DOHH2 (cell line): ENCODE measurements at regions not wholly inside any gene's neighbourhood (a gene's known extent, or its start where the extent isn't known, plus 50 kb on each side); places are given as distances from the start of the nearest gene placed in this dataset.
"Not testable (repeated sequence)": the region's sequence is repeated elsewhere in the genome, so short reads cannot be mapped to it uniquely, and the experiment has no call there.

Experiments used
- H3F3A ChIP-seq: fragments of 200-600 bp; sonication (generic), shearing (Covaris generic); 2 replicates; pipeline ENCODE4 v1.6.0; 2016; ENCODE audit warnings: antibody characterized with exemption, mild to moderate bottlenecking; ENCODE audit not compliant: control insufficient read depth, insufficient read depth
- H3K27ac ChIP-seq: fragments of 200-600 bp; sonication (generic); 2 replicates; pipeline ENCODE4 v1.5.1; 2014; ENCODE audit warnings: low read depth, mild to moderate bottlenecking, low read length, moderate library complexity
- H3K27me3 ChIP-seq: fragments of 200-600 bp; sonication (generic); 2 replicates; pipeline ENCODE4 v1.6.1; 2014; ENCODE audit warnings: mild to moderate bottlenecking, low read length, mixed read lengths; ENCODE audit not compliant: control insufficient read depth
- H3K36me3 ChIP-seq: fragments of 200-600 bp; sonication (generic); 2 replicates; pipeline ENCODE4 v1.6.1; 2014; ENCODE audit warnings: mild to moderate bottlenecking, low read length, moderate library complexity, mixed read lengths; ENCODE audit not compliant: control insufficient read depth
- H3K4me1 ChIP-seq: fragments of 200-600 bp; sonication (generic); 2 replicates; pipeline ENCODE4 v1.6.1; 2014; ENCODE audit warnings: mild to moderate bottlenecking, low read length, mixed read lengths; ENCODE audit not compliant: control insufficient read depth
- H3K4me2 ChIP-seq: fragments of 200-600 bp; sonication (generic); 2 replicates; pipeline ENCODE4 v1.6.0; 2014; ENCODE audit warnings: mild to moderate bottlenecking, low read length, moderate library complexity
- H3K4me3 ChIP-seq: fragments of 200-600 bp; sonication (generic); 2 replicates; pipeline ENCODE4 v1.5.1; 2014; ENCODE audit warnings: mild to moderate bottlenecking, low read length, mixed read lengths
- H3K79me2 ChIP-seq: fragments of 200-600 bp; sonication (generic); 2 replicates; pipeline ENCODE4 v1.6.1; 2014; ENCODE audit warnings: mild to moderate bottlenecking, low read length, mixed read lengths; ENCODE audit not compliant: control insufficient read depth
- H3K9me2 ChIP-seq: fragments of 200-600 bp; sonication (generic); replicated peaks from 2 replicates; pipeline ENCODE4 v1.6.1; 2014; ENCODE audit warnings: mild to moderate bottlenecking, low read length, mixed read lengths; ENCODE audit not compliant: control insufficient read depth
- H3K9me3 ChIP-seq: fragments of 200-600 bp; sonication (generic); 2 replicates; pipeline ENCODE4 v1.6.1; 2014; ENCODE audit warnings: antibody characterized with exemption, low read length, mixed read lengths; ENCODE audit not compliant: control insufficient read depth, insufficient read depth
- H4K20me1 ChIP-seq: fragments of 200-600 bp; sonication (generic); 2 replicates; pipeline ENCODE4 v1.6.0; 2014; ENCODE audit warnings: low read depth, mild to moderate bottlenecking, antibody characterized with exemption, low read length, moderate library complexity; ENCODE audit not compliant: control insufficient read depth, insufficient read depth
- CTCF ChIP-seq: fragments of 200-600 bp; sonication (generic); IDR thresholded peaks from one replicate; pipeline ENCODE4 v1.5.1; 2014; ENCODE audit warnings: antibody characterized with exemption, mild to moderate bottlenecking, low read depth, low read length; ENCODE audit not compliant: poor library complexity, severe bottlenecking
- EZH2phosphoT487 ChIP-seq: fragments of 200-600 bp; sonication (generic); IDR thresholded peaks from 2 replicates; pipeline ENCODE4 v1.6.1; 2017; ENCODE audit warnings: borderline replicate concordance, mild to moderate bottlenecking, antibody characterized with exemption, low read length, moderate library complexity, mixed read lengths

- no peaks in the 10 kb centered on the region for H3K9me2 ChIP-seq
- no peak overlapping the region for H3K4me3 ChIP-seq
- no peaks in the 10 kb centered on the region for H3K9me3 ChIP-seq
- H3K27me3 ChIP-seq: no peaks in the 10 kb centered on the region
- no peaks in the 10 kb centered on the region for H3K79me2 ChIP-seq
- no peaks in the 10 kb centered on the region for H3F3A ChIP-seq
- H3K36me3 ChIP-seq: no peaks in the 10 kb centered on the region
- H3K27ac ChIP-seq: no peak overlapping the region
- TF ChIP-seq CTCF (no peak), EZH2phosphoT487 (no peak)
- no peaks in the 10 kb centered on the region for H3K4me1 ChIP-seq
- no peaks in the 10 kb centered on the region for H4K20me1 ChIP-seq
- H3K4me2 ChIP-seq: no peak overlapping the region
Measured at GRCh38 chr1:245062741-245063305, 92.0 kb upstream of the KIF26B start.

GRCh38 chr1:245061808-245062207, 93.0 kb upstream of the KIF26B start:
- not testable (repeated sequence) for H3K4me2 ChIP-seq, H4K20me1 ChIP-seq, H3K4me3 ChIP-seq, H3K27ac ChIP-seq, H3F3A ChIP-seq, H3K4me1 ChIP-seq, H3K9me2 ChIP-seq, H3K27me3 ChIP-seq, H3K36me3 ChIP-seq, H3K9me3 ChIP-seq, H3K79me2 ChIP-seq

GRCh38 chr1:245060684-245061374, 94.0 kb upstream of the KIF26B start:
- Histone ChIP-seq H3K79me2 (no peaks in the 10 kb centered on the region), H3K36me3 (no peaks in the 10 kb centered on the region), H4K20me1 (no peaks in the 10 kb centered on the region), H3K9me3 (no peaks in the 10 kb centered on the region), H3F3A (no peaks in the 10 kb centered on the region), H3K4me1 (no peaks in the 10 kb centered on the region), H3K27me3 (no peaks in the 10 kb centered on the region), H3K4me3 (no peak overlapping the region), H3K27ac (no peak overlapping the region), H3K4me2 (no peak overlapping the region), H3K9me2 (no peaks in the 10 kb centered on the region)
- TF ChIP-seq CTCF (no peak), EZH2phosphoT487 (no peak)

- Histone ChIP-seq H3K9me2 (no peaks in the 10 kb centered on the region), H3K4me2 (no peak overlapping the region), H3K27me3 (no peaks in the 10 kb centered on the region), H3K79me2 (no peaks in the 10 kb centered on the region), H3K36me3 (no peaks in the 10 kb centered on the region), H3K4me3 (no peak overlapping the region), H3K4me1 (no peaks in the 10 kb centered on the region), H3F3A (no peaks in the 10 kb centered on the region), H3K9me3 (no peaks in the 10 kb centered on the region), H3K27ac (no peak overlapping the region), H4K20me1 (no peaks in the 10 kb centered on the region)
- TF ChIP-seq CTCF (no peak), EZH2phosphoT487 (no peak)
Measured at GRCh38 chr1:245059806-245060424, 94.9 kb upstream of the KIF26B start.
